Suppressor macrophage treated with lipopolysaccharide for 4 hours (primary cell): ENCODE measurements at regions not wholly inside any gene's neighbourhood (a gene's known extent, or its start where the extent isn't known, plus 50 kb on each side); places are given as distances from the start of the nearest gene placed in this dataset.

Experiments used
- DNase-seq: peaks from one replicate; pipeline ENCODE4 v3.0.0-alpha.2; 2020

DNA sequence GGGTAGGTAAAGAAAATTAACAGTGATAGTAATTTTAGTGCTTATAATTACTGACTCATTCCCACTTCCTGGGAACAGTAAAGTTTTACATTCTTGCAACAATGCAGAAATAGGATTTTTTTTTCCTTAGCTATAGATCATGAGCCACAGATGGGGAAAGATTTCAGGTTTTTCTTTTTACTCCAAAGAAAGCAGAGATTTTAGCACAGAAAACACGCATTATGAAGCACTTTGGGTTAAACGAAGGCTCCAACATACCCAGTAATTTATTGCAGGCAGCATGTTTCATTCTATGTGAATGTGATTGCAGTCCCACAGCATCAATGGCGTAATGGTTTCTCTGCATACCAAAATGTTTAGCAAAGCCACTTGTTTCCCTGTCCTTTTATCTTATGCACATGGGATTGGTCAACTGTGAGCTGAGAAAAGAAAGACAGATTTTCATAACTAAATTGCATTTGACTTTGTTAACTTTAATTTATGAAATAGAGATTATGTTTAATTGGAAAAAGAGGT is 124.6 kb upstream of the E2F7 start:
- no peak for DNase-seq

DNA sequence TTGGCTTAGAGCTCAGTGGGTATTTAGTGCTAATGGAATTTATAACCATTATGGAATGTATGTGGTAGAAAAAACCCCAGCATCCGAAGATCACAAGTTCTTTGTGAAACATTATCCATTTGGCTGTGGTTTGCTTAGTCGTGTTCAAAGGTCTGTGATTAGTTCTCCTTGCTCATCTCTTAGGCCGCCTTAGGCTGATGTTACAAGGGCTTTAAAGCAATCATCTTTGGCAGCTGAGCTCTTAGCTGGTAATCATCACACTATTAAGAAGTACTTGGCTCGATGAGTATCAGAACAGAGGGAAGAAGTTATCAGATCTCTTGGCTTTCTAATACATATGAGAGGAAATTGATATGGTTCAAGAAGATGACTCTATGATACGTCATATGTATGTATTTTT is 124.1 kb upstream of the E2F7 start:
- DNase-seq = no peak

DNA sequence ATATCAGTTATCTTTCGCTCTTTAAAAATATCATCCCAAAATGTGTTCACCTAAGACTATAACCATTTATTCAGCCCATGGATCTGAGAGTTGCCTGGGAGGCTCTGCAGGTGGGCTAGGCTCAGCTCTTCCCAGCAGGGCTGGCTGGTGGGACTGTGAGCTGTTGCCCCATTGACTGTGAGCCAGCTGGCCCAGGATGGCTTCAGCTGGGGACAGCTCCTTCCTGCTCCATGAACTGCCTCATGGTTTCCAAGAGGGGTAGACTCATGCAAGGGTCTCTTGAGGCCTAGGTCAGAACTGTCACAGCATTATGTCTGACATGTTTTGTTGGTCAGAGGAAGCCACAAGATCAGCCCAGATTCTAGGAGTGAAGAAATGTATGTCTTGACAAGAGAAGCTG is 114.1 kb upstream of the E2F7 start:
- DNase-seq = no peak

DNA sequence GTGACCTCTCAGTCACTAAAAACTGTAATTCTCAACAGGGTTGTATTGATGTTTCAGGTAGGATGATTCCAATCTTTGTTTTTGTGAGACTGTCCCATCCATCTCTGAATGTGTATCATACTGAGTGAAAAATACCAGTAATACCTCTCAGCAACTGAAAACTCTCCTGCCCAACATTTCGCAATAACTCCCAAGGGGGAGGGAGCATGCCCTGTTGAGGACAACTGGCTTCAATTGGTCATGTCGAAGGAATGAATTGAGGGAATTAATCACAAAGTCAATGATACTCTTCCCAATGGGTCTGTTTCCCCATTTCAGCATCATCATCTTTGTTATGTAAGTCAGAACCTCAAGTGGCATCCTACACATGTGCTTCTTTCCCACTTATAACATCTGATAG is 102.4 kb upstream of the E2F7 start:
- DNase-seq = no peak

DNA sequence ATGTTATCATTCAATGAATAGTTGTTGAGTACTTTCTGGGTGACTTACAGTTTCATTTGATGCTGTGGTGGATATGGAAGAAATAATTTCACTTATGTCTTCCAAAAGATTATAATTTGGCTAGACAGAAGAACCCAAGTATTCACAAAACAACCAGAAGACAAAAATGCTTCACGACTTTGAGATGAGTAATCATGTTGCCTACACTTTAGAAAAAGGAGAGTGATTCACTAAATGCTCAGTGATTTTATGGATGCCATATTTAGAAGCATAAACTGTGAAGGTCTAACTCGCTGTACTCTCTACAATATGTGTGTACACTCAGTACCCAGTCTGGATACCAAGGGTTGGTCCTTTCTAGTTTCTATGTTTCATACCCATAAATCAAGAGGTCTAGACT is 101.3 kb upstream of the E2F7 start:
- no peak for DNase-seq

DNA sequence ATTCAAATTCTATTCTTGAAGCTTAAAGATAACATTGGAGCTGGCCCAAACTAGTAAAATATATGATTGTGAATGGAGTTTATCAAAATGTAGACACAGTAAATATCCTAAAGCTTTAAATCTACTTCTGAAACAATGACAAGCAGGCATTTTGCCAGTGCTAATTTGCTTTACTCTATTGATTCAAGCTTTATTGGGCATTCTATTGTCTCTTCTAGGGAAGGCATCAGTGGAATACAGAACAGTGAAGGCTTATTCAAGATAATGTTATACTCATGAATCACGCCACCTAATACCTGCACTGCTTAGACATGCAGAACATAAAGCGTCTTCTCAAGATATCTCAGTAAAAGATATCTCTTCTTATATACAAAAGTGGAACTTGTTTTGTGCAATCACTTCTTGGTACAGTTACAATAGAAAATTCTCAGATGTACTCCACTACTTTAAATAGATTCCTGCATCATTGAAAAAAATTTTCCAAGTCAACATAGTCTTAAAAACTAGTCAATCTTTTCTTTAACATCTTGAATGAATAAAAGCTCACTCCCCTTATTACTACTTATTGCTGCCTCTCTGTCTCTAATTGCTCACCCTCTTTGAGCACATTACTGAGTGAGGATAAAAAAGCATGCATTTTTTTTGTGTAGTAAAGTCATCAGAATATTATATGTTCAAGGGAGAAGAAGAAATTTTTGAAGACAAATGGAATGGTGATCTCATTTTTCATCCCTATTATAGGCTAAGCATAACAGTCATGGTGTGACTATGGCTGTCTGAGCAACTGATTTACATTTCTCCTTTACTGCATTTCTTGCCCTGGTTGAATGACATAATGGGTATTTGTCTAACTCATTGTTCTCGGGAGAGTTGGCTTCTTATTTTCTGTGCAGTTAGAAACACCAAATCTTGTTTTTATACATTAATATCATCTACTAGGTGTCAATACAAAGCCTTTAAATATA is 98.0 kb upstream of the E2F7 start:
- no peak for DNase-seq

DNA sequence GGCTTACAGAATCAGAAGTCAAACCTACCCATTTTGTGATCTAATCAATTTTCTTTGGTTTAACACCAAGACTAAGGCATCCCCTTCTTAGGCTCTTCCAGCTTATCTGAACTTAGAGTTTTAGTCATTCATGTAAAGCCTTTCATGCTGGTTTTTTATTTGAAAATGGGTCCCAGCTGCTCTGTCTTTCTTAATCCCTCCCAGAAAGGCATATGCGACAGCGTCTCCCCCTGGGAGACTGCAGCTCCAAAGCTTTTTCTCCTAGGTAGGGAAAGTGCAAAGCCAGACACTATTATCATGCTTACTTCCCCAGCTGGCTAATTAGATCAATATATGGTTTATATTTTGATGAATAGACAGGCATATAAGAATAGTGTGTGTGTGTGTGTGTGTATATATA is 96.6 kb upstream of the E2F7 start:
- DNase-seq = no peak

DNA sequence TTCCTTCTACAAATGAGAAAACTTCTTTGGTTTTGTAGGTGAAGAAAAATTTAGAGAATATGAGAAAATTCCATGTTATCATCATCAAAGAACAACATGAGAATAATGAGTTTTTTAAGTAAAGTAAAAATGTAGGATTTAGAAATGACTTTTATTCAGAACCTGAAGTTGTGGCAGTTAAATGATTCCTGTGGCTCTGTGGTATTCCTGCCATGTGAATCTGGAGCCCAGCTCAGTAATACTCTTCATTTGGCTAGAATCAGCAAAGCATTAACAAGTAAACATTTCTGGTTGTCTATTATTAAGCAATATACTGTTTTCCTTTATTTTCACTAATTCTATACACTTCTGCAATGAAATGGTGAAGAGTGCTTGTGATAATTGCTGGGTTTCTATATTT is 95.6 kb upstream of the E2F7 start:
- no peak for DNase-seq

DNA sequence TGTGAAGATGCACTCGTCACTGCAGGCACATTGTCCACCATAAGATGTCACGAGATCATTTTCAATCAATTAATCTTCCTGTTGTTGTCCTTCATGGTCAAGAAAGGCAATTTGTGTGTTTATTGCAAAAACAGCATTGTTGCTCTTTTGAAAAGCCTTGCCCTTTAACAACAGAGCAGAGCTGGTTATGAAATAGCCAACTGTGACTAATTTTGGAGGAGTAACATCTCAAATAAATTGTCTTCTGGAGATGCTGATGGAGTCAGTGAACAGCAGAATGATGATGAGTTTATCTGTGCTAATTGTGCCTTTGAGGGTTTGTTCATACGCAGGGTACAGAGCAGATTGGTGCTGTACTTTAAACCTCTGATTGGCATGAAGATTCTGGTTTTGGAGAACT is 88.3 kb upstream of the E2F7 start:
- DNase-seq = no peak

DNA sequence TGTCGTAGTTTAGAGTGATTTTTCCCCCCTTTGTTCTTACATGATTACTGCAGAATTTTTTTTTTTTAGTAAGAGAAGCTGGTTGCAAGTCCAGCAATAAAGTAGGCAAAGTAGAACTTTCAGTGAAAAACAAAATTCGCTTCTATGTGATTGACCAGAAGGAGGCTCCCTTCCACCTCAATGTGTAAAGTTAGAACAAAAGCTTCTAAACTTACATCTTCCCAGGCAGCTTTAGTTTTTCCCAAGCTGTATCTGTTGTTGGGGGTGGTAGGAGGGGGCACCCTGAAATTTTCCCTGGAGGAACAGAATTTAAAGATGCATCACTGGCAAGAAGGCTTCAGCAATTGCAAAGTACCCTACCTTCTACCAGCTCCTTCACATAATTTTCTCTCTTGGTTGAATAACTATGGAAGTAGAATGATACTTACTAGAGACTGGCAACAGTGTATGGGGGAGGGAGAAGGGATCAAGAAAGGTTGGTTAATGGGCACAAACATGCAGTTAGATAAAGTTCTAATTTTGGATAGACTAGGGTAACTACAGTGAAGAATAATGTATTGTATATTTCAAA is 87.3 kb upstream of the E2F7 start:
- DNase-seq = peak; percentile 6

DNA sequence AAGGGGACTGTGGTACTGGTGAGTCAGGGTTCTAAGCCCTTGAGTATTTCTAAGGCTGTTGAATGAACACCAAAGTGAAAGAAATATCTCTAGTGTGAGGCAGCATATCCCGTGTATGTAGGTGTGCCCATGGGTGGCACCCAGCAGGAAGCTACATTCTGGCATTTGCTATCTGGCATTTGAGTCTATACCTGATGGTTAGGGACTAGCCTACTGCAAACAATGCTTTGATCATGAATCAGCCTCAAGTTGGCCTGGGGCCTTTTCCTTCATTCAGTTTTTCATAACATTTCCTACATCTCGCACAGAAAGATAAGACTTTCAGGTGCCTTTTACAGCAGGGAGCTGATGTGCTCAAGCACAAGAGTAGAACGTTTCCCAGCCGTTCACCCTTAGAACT is 85.7 kb upstream of the E2F7 start:
- no peak for DNase-seq

DNA sequence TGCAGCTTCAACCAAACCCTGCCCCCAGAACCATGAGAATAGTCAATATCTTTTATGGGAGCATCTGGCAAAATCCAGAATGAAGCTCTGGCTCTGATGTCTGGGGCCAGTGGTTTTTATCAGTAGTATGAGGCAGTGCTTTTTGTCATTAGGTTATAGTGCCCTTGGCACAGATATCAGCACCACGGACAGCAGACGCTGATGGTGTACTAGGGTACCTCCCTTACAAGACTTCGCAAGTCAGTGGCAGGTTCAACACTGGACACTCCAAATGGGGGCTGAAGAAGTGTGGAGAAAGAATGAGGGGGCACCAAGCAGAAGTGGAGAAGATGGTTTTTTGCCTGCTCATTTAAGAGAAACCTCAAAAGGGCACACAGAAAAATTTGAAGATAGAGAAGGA is 68.2 kb upstream of the E2F7 start:
- peak; percentile 2 for DNase-seq

DNA sequence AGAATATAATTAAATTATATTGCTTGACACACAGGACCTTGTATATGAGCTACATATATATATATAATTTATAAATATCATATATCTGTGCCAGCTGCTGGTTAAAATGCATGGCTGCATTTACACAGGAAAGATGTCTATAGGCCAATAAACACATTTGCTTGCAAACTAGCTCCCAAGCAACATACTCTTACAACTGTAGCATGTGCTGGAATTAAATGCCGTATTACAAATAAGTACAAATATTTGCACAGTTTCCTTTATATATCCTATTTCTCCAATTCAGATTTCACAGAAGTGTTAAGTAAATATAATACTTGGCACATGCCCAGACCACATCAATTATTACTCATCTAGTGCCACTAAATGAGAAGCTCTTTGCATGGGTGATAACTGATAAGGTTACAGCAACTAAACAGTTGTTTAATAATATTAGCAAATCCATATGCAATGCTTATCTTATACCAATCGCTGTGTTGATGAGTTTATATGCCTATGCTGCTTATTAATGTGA is 66.7 kb upstream of the E2F7 start:
- no peak for DNase-seq

DNA sequence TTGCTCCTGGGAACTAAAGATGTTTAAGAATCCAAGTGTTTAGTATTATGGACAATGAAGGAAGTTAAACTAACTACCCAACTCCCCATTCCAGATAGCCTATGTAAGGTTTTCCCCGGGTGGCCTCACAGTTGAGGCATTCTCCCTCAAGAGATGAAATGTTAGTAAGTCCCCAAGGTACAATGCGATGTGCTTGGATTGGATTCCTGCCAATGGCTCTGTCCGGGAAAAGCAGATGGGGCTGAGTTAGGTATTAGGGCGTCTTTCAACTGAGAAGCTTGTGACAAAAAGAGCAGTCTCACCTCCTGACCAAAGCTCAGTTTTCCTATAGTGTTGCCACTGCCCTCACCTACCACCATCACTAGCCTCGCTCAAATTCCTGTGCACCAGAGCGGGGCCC is 64.8 kb upstream of the E2F7 start:
- no peak for DNase-seq

DNA sequence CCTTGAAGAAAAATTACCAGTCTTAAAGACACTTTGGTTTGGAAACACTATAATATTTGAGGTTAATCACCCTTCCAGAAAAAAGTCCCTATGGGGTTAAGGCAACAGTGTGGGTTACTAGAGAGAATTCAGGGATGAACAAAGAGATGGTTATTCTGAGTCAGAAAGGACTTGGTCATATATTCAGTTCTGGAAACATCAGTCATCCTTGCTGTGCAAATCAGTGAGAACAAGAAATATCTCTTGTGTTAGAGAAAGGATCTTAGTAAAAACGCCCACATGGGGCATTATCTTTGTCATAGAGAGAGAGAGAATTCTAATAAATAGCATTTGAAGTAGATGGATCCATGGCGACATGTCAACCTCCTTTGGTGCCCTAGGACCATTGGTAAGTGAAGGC is 59.4 kb upstream of the E2F7 start:
- DNase-seq = no peak

DNA sequence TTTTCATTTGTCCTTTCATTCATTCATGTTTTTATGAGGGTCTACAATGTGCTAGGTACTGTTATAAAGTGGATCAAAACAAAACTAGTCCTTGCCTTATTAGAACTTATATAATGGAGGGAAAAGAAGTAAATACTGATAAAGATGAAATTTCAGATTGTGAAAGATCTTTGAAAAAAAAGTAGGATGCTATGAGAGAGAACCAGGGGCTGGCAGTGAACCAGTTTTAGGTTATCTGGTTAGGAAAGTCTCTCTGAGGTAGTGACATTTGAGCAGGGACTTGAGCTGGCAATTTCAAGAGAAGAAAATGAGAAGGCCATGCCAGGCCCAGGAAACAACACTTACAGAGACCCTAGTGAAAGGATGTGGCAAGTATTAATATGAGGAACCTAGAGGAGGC is 57.3 kb upstream of the E2F7 start:
- no peak for DNase-seq

DNA sequence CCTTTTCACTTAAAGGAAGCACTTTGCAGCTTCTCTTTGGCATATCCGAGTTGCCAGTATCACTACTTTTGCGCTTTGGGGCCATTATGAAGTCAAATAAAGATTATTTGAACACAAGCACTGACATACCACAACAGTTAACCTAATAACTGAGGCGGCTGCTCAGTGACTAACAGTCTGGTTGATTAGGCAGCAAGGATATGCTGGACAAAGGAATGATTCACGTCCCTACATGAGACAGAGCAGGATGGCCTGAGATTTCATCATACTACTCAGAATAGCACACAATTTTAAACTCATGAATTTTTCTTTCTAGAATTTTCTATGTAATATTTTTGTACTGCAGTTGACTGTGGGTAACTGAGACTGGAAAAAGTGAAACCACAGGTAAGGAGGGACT is 56.9 kb upstream of the E2F7 start:
- DNase-seq = no peak

DNA sequence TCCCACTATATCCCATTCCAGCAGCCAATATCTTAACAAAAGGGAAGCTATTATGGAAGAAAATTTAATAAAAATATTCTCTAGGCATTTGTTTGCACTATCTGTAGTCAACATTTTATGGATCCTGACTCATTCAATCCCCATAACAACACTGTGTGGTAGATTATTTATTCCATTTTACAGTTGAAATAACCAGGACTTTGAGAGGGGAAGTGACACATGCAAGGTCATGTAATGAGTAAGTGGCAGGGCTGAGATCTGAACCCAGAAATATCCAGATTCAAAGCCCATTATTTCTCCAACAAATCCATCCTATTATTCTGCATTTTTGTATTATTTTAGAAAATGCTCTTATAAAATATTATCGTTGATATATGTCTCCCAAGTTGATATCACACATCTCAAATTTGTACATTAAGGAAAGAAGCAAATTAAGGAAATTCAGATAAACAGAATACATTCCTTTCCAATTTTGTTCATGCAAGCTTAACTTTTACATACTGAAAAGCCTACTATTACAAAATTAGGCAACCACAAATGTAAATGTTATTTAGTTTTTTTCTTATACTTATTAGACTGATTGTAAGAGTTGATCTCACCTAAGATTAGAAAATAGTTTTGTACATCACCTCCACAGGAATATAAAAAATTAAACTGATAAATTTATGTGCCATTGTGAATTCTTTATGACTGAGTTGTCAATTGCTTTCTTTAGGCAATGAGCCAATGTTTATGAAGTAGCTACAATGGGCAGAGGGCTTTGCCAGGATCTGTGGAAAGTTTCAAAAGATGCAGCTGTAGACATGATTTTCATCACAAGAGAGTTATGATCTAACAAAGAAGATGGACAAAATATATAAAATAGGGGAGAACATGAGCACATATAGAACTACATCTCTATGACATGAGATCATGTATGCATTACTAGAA is 55.1 kb upstream of the E2F7 start:
- DNase-seq = no peak

DNA sequence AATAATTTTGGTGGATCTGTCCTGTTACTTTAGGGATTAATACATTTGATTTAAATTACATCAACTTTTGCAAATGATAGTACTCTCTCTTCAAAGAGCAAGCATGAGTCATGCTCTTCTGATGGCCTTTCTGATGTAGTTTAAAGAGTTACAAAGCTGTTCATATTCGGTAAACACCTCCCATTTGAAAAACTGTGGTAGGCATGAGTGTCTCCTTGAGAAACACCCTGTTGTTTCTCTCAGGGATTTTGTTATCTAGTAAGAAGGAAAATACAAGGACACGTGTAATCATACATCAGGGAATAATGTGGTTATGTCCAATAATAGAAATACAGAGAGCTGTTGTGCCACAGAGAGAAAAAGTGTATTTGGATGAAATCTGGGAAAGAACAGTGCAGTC is 53.3 kb upstream of the E2F7 start:
- DNase-seq = no peak

DNA sequence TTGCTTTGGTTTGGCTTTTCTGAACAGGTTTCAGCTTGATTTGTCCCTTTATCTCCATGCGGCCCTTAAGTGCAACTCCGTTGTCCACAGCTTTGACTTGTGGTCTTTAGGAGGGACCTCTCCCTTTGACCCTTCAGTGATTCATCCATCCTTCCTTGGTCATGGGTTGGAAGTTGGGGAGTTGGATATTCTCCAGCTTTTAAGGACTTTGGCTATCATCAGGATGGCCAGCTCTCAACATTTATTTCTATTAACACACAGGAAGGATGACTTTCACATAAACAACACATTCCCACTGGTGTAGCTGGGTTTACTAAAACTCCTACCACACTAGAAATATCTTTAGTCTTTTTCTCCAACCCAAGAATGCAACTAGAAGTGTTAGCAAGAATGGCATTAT is 50.9 kb upstream of the E2F7 start:
- no peak for DNase-seq

DNA sequence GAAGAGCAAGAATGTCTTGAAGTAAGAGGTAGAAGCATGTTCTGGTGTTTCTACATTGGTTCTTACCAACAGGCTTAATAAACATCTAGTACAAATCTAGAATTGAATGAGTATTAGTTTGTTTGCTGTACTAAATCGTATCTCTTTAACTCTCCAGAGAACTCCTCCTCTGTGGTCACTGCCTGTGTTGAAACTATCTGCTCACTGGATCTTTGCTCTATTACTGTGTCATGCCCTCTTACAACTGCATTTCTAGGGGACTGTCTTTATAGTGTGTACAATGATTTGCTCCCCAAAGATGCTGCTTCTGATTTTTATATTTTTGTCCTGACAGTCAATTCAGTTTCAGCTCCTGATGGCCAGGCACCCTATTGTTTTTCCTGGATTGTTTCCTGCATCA is 50.1 kb upstream of the E2F7 start:
- no peak for DNase-seq
